PC-3 (cell line): ENCODE measurements at regions not wholly inside any gene's neighbourhood (a gene's known extent, or its start where the extent isn't known, plus 50 kb on each side); places are given as distances from the start of the nearest gene placed in this dataset.

ENCODE experiments used
- EZH2 ChIP-seq: fragments of 300-600 bp; sonication (generic); IDR thresholded peaks from one replicate; pipeline ENCODE4 v1.6.1; 2017; ENCODE audit warnings: antibody characterized with exemption, mild to moderate bottlenecking, low read length; ENCODE audit not compliant: unreplicated experiment
- EZH2phosphoT487 ChIP-seq: fragments of 300-600 bp; sonication (generic); IDR thresholded peaks from 2 replicates; pipeline ENCODE4 v1.6.1; 2018; ENCODE audit warnings: mild to moderate bottlenecking, antibody characterized with exemption, low read length, borderline replicate concordance
- TF ChIP-seq, protein P1 (sequence below): fragments of 300-600 bp; sonication (generic); conservative IDR thresholded peaks from 2 replicates; pipeline ENCODE4 v1.5.1; 2017; ENCODE audit warnings: antibody characterized with exemption, low read depth, mild to moderate bottlenecking, low read length

DNA sequence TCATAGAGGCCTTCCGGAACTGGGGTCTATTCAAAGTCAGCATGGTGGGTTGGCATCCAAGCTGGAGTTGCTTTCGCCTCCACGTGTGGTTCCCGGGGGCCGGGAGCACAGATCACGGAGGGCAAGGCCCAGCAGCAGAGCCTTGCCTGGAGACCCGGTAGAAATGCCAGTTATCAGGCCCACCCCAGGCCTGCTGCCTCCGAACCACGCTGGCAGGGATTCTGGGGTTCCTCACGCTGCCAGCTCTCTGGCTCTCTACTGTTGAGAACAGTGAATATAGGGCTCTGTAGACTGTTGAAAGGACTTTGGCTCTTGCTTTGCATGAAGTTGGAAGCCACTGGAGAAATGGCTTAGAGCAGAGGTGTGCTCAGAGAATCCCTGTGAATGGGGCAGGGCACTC, 127.5 kb downstream of the RIPK4 start:
- TF ChIP-seq, protein P1, sequence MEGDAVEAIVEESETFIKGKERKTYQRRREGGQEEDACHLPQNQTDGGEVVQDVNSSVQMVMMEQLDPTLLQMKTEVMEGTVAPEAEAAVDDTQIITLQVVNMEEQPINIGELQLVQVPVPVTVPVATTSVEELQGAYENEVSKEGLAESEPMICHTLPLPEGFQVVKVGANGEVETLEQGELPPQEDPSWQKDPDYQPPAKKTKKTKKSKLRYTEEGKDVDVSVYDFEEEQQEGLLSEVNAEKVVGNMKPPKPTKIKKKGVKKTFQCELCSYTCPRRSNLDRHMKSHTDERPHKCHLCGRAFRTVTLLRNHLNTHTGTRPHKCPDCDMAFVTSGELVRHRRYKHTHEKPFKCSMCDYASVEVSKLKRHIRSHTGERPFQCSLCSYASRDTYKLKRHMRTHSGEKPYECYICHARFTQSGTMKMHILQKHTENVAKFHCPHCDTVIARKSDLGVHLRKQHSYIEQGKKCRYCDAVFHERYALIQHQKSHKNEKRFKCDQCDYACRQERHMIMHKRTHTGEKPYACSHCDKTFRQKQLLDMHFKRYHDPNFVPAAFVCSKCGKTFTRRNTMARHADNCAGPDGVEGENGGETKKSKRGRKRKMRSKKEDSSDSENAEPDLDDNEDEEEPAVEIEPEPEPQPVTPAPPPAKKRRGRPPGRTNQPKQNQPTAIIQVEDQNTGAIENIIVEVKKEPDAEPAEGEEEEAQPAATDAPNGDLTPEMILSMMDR: no peak
- TF ChIP-seq EZH2phosphoT487: no peak
- no peak for TF ChIP-seq EZH2
